HL-60/S4 (cell line): ENCODE measurements at regions not wholly inside any gene's neighbourhood (a gene's known extent, or its start where the extent isn't known, plus 50 kb on each side); places are given as distances from the start of the nearest gene placed in this dataset.

Experiments used
- in situ Hi-C: fragments of 300-500 bp; cut with MboI; formaldehyde crosslinking; loops from 2 replicates; pipeline ENCODE4 v1.14.3; 2022; ENCODE audit warnings: low sequenced_read_pairs

DNA sequence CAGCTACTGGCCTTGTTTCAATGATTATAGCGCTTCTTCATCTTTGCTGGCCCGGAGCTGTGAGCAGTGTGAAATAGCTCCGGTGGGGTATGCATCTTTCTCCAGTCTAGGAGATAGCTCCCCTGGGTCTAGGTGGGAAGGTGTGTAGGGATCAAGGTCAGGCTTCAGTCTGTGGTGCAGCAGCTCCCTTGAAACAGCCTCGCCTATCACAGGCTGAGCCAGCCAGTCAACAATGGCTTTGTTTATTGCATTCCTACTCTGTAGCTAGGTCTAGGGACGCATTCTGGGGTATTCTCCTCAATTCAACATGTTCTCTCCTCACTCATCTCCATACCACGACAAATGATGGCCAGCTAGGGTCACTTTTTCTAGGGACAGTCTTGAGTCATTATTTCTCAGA is 646.8 kb upstream of the IGFBP3 start:
- in situ Hi-C loops, result no loop called here

DNA sequence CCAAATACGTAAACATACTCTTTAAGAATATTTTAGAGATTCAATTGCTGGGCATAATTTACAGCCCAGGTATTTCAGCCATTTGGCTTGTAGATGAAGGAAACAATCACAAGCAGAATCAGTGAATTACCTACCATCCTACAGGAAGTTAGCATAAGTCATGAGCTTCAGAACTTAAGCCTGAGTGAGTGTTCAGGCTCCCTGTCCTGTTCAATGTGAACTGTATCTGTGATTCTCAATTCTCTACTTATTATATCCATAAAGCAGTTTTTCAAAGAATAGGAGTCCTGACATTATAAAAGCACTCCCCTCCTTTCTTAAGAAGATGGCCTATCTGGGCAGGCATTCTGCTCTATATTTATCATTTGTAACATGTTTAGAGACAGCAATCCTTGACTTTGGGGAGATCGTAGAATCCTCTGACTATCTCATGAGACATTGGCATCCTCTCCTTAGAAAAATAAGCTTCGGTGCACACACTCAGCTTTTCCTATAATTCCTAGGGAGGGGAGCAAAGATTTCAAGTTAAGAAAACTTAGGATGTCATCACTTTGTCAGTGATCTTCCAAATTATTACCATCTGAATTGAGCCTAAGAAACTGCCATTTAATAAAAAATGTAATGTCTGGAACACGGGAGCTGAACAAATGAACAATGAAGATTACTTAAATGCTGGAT is 645.2 kb upstream of the IGFBP3 start:
- in situ Hi-C loops, result no loop called here

DNA sequence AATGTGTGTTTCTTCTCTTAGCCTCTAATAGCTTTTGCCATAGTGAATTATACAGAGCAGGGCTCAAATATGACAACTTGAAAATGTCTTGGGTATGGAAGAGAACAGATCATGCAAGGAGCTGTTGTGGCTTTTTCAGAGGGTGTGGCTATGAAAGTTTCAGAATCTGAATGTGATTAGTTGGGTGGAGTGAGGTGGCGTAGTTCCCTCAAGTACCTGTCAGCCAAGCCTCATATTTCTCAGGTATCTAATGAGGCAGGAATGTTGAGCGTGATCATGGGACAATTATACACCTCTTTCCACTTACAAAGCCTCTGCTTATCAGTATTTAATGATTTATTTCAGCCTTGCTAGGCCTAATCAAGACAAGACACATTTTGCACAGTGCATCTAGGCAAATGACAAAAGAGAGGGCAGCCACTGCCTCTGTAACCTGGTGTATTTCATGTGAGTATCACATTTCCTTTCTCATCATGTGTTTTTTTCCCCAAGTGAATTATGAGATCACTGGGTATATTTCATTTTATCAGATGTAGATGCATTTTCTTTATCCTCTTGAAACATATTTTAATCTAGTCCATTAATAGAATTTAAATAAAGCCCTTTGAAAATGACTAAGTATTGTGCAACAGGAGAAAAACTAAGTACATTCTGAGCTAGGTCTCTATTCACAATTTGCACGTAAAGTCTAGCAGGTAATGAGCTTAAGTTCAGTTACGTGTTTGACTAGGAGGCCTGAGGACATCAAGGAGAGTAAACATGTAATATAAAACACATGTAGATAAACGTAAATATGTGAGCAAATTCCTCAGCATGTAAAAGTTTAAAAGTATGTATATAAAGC is 644.4 kb upstream of the IGFBP3 start:
- in situ Hi-C loops, result no loop called here

DNA sequence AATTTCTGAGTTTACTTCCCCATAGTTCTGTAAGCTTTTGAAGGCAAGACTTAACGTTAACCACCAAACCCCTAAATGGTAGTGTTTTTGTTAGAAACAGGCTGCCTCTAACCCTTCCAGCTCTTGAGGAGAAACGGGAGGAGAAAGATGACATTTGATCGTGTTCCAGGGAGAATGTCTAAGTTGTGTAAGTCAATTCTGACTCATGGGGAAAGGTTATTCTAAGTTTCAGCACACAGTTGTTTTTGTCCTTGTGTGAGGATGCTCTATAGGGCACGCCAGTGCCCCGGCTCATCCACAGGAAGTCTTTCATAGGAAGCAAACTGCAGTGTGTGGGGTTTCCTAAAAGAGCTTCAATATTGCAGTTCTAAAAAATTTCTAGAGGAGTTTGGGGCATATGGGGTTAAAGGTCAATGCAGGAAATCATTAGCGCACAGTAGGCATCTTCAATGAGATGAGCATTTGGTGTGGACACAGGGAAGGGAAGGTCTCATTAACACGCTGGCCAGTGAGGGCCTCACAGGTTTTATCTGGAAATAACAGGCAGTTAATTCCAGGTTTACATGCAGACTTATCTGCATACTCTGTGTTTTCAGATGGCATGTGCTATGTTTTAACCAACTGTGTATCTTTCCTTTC is 638.2 kb upstream of the IGFBP3 start:
- in situ Hi-C loops, result no loop called here

- in situ Hi-C loops, result no loop called here
These were observed 637.6 kb upstream of the IGFBP3 start for GRCh38 chr7:46558482-46559193.

GRCh38 chr7:46557781-46558180 is 636.7 kb upstream of the IGFBP3 start:
- in situ Hi-C loops, result no loop called here

DNA sequence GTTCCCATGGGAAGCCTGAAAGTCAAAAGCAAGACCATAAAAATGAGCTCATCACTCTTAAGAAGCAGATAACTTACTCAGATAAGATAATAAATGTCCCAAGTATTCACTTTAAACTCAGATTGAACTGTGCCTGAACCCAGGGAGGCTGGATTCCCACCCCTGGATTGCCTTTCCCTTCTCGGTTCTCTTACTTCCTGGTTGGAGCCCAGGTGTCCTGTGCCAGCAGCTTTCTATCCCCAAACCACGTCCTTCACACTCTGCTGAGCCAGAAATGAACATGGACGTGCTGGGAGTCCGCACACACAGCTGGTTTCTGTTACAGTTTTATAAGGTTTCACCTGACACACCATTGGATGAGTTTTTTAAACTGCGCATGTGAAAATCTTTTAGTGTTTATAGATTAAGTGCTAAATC is 636.2 kb upstream of the IGFBP3 start:
- in situ Hi-C loops, result no loop called here

DNA sequence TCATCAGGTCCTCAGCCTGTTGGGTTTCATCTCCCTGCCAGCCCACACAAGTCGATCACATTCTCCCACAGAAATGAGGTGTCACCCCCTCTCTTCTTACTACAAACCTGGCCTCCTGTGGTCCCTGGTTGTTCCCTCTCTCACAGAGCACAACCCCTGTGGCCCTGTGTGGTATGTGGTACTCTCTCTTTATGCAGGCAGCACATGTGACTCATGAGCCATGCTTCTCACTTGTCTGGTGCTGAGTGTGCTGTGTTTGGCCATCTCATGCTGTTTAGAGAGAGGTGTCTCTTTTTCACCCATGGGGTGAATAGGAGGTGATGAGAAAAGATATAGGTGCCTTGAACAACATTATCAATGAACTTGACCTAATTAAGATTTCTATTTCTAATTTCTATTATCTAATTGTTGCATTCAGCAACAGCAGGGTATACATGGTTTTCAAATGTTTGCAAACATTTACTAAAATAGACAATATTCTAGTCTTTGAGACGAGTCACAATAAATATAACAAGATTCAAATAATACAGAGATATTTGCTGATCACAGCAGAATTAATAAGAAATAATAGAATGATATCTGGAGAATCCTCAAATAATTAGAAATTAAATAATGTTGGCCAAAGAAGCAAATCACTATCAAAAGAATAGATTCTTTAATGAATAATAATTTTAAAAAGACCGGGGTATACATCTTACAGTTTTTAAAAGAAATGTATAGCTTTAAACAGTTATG is 633.8 kb upstream of the IGFBP3 start:
- in situ Hi-C loops, result no loop called here

DNA sequence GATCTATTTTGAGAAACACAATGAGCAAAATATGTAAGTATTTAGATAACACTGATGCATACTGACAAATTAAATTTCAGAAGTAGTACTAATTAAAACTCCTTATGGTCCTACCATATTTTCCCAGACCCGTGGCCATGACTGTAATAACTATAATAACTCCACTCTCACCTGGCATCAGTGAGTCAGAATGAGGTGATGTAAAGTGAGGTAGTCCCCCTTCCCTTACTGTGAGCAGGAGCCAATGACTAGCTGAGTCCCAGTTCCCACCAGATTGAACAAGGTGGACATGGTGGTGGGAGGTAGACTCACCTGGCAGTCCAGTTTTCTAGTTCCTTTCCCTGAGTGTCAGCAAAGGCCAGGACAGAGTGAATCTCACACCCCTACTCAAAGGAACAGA is 630.5 kb upstream of the IGFBP3 start:
- in situ Hi-C loops, result no loop called here

DNA sequence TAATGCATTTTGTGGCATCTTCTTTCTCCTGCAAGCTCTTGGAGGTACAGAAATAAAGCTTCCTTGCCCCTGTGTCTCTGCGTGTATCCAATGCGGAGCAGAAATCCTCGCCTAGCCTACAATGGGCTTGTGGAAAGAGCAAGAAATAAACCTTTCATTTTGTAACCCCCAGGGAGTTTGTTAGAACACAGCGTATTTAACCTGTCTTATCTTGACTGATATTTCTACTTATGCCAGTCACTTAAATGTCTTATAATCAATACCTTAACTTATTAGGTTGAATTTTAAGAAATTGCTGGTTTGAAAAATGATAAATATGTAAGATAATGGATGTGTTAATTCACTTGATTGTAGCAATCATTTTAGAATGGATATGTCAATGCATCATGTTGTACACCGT is 629.8 kb upstream of the IGFBP3 start:
- in situ Hi-C loops, result no loop called here

DNA sequence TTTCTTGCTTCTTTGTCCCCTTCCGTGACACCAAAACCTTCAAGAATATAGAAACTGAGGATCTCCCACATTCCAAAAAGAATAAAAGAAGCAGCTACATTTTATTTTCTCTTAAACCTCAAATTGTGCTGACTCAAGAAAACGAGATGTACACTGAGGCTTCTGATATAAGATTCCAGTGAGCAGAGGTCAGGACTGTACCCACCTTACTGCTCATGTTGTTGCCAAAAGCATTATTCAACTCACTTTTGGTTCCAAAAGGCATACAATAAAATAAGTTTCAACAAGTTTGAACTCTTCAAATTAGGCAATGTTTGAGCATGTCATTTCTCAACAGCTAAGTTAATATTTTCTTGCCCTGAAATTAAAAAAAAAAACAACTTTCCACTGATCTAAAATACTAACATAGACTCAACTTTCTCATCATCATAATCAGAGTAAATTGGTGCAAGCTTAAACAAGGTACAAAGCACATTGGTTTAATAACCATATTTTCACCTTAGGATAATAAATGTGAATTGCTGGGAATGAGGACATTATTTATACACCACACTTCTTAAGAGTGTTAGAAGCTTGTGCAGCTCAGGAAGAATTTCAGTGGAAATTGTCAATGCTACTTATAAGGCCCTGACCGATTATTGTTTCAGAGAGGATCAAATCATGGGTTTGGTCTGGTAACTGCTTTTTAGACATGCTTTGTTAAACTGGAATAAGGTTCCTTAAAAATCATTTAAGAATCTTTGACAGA is 629.0 kb upstream of the IGFBP3 start:
- in situ Hi-C loops, result no loop called here

GRCh38 chr7:46549347-46549746 is 628.3 kb upstream of the IGFBP3 start:
- in situ Hi-C loops, result no loop called here

GRCh38 chr7:46547044-46547443 is 626.0 kb upstream of the IGFBP3 start:
- in situ Hi-C loops, result no loop called here

- in situ Hi-C loops, result no loop called here
These were observed 624.7 kb upstream of the IGFBP3 start for GRCh38 chr7:46545790-46546189.

DNA sequence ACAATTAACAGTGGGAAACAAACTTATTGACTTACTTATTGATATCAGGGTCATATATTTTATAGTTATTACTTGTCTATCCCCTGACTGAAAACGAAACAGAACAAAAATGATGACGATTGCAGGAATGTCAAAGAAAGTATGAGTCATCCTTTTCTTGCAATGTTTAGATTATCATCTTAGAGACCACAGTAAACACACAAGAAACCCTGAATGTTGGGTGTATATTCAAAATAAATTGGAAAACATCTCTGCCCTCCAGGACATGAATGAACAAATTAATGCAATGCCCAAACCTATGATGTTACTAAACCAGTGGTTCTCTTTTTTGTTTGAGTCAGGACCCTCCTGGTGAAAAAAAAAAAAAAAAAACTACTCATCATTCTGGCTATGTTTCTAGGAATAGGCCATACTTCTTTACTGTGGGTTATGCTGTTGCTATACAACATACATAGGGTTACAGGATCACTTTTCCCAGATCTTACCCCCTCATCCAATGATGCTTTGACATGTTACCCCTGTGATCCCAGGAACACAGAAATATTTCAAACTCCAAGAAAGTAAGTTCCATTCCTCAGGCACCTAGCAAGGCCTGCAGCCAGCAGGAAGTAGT is 623.4 kb upstream of the IGFBP3 start:
- in situ Hi-C loops, result no loop called here

- in situ Hi-C loops, result no loop called here
These were observed 621.0 kb upstream of the IGFBP3 start for GRCh38 chr7:46542076-46542475.

GRCh38 chr7:46539892-46540483 is 618.9 kb upstream of the IGFBP3 start:
- in situ Hi-C loops, result no loop called here

GRCh38 chr7:46537191-46537905 is 616.3 kb upstream of the IGFBP3 start:
- in situ Hi-C loops, result no loop called here
